ENCODE measurements at regions not wholly inside any gene's neighbourhood (a gene's known extent, or its start where the extent isn't known, plus 50 kb on each side); places are given as distances from the start of the nearest gene placed in this dataset.

DNA sequence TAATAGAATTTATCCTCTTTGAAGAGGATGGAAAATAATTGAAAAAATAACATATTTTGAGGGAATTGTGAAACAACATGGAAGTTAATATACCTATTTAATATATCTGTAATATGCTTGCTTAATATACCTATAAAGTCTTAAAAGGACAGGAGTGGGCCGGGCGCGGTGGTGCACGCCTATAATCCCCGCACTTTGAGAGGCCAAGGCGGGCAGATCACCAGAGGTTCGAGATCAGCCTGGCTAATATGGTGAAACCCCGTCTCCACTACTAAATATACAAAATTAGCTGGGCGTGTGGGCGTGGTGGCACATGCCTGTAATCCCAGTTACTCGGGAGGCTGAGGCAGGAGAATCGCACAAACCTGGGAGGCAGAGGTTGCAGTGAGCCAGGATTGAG, 254.9 kb downstream of the TMX3 start:
- Histone ChIP-seq H3K4me3 (replicated peaks in 1 of 4; ENCODE audit: control extremely low read depth in 1 of 4, insufficient read depth in 1 of 4, low read depth in 3 of 4, low read length in 4 of 4) (no peak overlapping the region), H3K27me3 (ENCODE audit: control insufficient read depth, insufficient read depth, low read length) (no peaks in the 10 kb centered on the region), H3K36me3 (ENCODE audit: control insufficient read depth, insufficient read depth, low read length) (no peaks in the 10 kb centered on the region), H3K27ac (ENCODE audit: insufficient read depth, low read length) (no peak overlapping the region), H3K9ac (ENCODE audit: insufficient read depth, low read length) (no peak overlapping the region), H3K79me2 (ENCODE audit: control insufficient read depth, insufficient read depth, low read length) (no peaks in the 10 kb centered on the region), H3K4me2 (ENCODE audit: extremely low read depth, insufficient read depth, low read length) (no peak overlapping the region), H3K9me3 (ENCODE audit: control insufficient read depth, insufficient read depth, low read depth, low read length) (no peaks in the 10 kb centered on the region), H4K20me1 (ENCODE audit: control insufficient read depth, extremely low read depth, insufficient read depth, low read length) (no peaks in the 10 kb centered on the region), H3K4me1 (ENCODE audit: control insufficient read depth, extremely low read depth, insufficient read depth, low read length) (peaks cover 2% of the 10 kb centered on the region), H2AFZ (ENCODE audit: low read length) (no peak overlapping the region)
- DNase-seq (ENCODE audit: low read depth in 2 of 2), result no peak
- TF ChIP-seq, protein P1, sequence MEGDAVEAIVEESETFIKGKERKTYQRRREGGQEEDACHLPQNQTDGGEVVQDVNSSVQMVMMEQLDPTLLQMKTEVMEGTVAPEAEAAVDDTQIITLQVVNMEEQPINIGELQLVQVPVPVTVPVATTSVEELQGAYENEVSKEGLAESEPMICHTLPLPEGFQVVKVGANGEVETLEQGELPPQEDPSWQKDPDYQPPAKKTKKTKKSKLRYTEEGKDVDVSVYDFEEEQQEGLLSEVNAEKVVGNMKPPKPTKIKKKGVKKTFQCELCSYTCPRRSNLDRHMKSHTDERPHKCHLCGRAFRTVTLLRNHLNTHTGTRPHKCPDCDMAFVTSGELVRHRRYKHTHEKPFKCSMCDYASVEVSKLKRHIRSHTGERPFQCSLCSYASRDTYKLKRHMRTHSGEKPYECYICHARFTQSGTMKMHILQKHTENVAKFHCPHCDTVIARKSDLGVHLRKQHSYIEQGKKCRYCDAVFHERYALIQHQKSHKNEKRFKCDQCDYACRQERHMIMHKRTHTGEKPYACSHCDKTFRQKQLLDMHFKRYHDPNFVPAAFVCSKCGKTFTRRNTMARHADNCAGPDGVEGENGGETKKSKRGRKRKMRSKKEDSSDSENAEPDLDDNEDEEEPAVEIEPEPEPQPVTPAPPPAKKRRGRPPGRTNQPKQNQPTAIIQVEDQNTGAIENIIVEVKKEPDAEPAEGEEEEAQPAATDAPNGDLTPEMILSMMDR (conservative IDR thresholded peaks at IDR 0.05 in 1 of 2, IDR thresholded peaks at IDR 0.05 in 1 of 2; ENCODE audit: low read depth in 1 of 2, low read length in 2 of 2), result no peak
- TF ChIP-seq EZH2 (IDR thresholded peaks at IDR 0.05; ENCODE audit: low read length, missing control alignments), result no peak

GRCh38 chr18:68456985-68457384, 257.9 kb downstream of the TMX3 start:
- Histone ChIP-seq H3K27ac (ENCODE audit: insufficient read depth, low read length) (no peak overlapping the region), H3K9me3 (ENCODE audit: control insufficient read depth, insufficient read depth, low read depth, low read length) (no peaks in the 10 kb centered on the region), H4K20me1 (ENCODE audit: control insufficient read depth, extremely low read depth, insufficient read depth, low read length) (no peaks in the 10 kb centered on the region), H3K4me2 (ENCODE audit: extremely low read depth, insufficient read depth, low read length) (no peak overlapping the region), H3K36me3 (ENCODE audit: control insufficient read depth, insufficient read depth, low read length) (no peaks in the 10 kb centered on the region), H3K4me1 (ENCODE audit: control insufficient read depth, extremely low read depth, insufficient read depth, low read length) (peaks cover 3% of the 10 kb centered on the region), H3K79me2 (ENCODE audit: control insufficient read depth, insufficient read depth, low read length) (no peaks in the 10 kb centered on the region), H3K4me3 (replicated peaks in 1 of 4; ENCODE audit: control extremely low read depth in 1 of 4, insufficient read depth in 1 of 4, low read depth in 3 of 4, low read length in 4 of 4) (no peak overlapping the region), H3K27me3 (ENCODE audit: control insufficient read depth, insufficient read depth, low read length) (no peaks in the 10 kb centered on the region), H2AFZ (ENCODE audit: low read length) (peak overlapping the region; percentile 31), H3K9ac (ENCODE audit: insufficient read depth, low read length) (no peak overlapping the region)
- DNase-seq (ENCODE audit: low read depth in 2 of 2), result peak in 1 of 2 donors; percentile 48
- no peak for TF ChIP-seq EZH2 (IDR thresholded peaks at IDR 0.05; ENCODE audit: low read length, missing control alignments)
- TF ChIP-seq, protein P1 (conservative IDR thresholded peaks at IDR 0.05 in 1 of 2, IDR thresholded peaks at IDR 0.05 in 1 of 2; ENCODE audit: low read depth in 1 of 2, low read length in 2 of 2), result no peak

DNA sequence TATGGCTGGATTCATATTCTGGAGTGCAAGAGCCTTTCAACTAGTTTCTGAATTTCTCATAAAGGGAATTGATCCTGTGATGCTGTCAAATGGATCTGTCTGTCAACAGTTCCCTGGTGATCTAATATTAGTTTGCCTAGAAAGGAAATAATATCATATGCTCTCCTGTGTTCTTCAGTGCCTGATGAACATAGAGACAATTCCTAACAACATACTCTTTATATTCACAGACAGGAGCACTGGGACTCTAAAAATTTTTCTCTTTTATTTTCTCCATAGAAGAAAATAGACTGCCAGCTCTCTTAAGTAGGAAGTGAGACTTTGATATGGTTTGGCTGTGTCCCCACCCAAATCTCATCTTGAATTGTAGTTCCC, 259.7 kb downstream of the TMX3 start:
- TF ChIP-seq EZH2 (IDR thresholded peaks at IDR 0.05; ENCODE audit: low read length, missing control alignments), result no peak
- TF ChIP-seq, protein P1 (conservative IDR thresholded peaks at IDR 0.05 in 1 of 2, IDR thresholded peaks at IDR 0.05 in 1 of 2; ENCODE audit: low read depth in 1 of 2, low read length in 2 of 2), result no peak
- Histone ChIP-seq H3K27ac (ENCODE audit: insufficient read depth, low read length) (no peak overlapping the region), H3K36me3 (ENCODE audit: control insufficient read depth, insufficient read depth, low read length) (no peaks in the 10 kb centered on the region), H3K4me2 (ENCODE audit: extremely low read depth, insufficient read depth, low read length) (no peak overlapping the region), H3K4me3 (replicated peaks in 1 of 4; ENCODE audit: control extremely low read depth in 1 of 4, insufficient read depth in 1 of 4, low read depth in 3 of 4, low read length in 4 of 4) (no peak overlapping the region), H3K9me3 (ENCODE audit: control insufficient read depth, insufficient read depth, low read depth, low read length) (no peaks in the 10 kb centered on the region), H3K9ac (ENCODE audit: insufficient read depth, low read length) (no peak overlapping the region), H3K4me1 (ENCODE audit: control insufficient read depth, extremely low read depth, insufficient read depth, low read length) (peaks cover 3% of the 10 kb centered on the region), H4K20me1 (ENCODE audit: control insufficient read depth, extremely low read depth, insufficient read depth, low read length) (no peaks in the 10 kb centered on the region), H3K27me3 (ENCODE audit: control insufficient read depth, insufficient read depth, low read length) (no peaks in the 10 kb centered on the region), H3K79me2 (ENCODE audit: control insufficient read depth, insufficient read depth, low read length) (no peaks in the 10 kb centered on the region), H2AFZ (ENCODE audit: low read length) (no peak overlapping the region)
- DNase-seq (ENCODE audit: low read depth in 2 of 2), result no peak
